ENCODE measurements at regions not wholly inside any gene's neighbourhood (a gene's known extent, or its start where the extent isn't known, plus 50 kb on each side); places are given as distances from the start of the nearest gene placed in this dataset.

GRCh38 chr7:114856625-114857024 is 65.3 kb upstream of the MDFIC start:
- no peak for DNase-seq

- DNase-seq = no peak
Measured at GRCh38 chr7:114857605-114858004, 64.3 kb upstream of the MDFIC start.

GRCh38 chr7:114859477-114859876 is 62.4 kb upstream of the MDFIC start:
- no peak for DNase-seq

GRCh38 chr7:114860206-114860605 is 61.7 kb upstream of the MDFIC start:
- no peak for DNase-seq

- no peak for DNase-seq
Measured at GRCh38 chr7:114862406-114862805, 59.5 kb upstream of the MDFIC start.

- DNase-seq = no peak
Measured at GRCh38 chr7:114864278-114864677, 57.6 kb upstream of the MDFIC start.

- peak in 13 of 58 donors; percentile 0 to 20 (median 0) for DNase-seq
Measured at GRCh38 chr7:114865564-114865963, 56.3 kb upstream of the MDFIC start.

All from anterior cingulate cortex (tissue), 58 donors.